Activated CD8-positive, alpha-beta T cell treated with anti-CD3 and anti-CD28 coated beads, Interleukin-2, amount 10 ng/mL, durations not matched to agents 7 days and 5 days (primary cell): ENCODE measurements at regions not wholly inside any gene's neighbourhood (a gene's known extent, or its start where the extent isn't known, plus 50 kb on each side); places are given as distances from the start of the nearest gene placed in this dataset.

Experiments
- ATAC-seq: fragments of 150-1000 bp; cut with Tn5 transposase; one replicate; pipeline ENCODE4 v1.10.0; 2021; ENCODE audit warnings: moderate library complexity
- CTCF ChIA-PET: fragments of 350-600 bp; sonication (Branson Sonifier 250); formaldehyde crosslinking; loops from one replicate; lab custom pipeline; 2021; ENCODE audit warnings: antibody characterized with exemption; lab: Charles Lee
- POLR2A ChIA-PET: fragments of 350-600 bp; sonication (Branson Sonifier 250); formaldehyde crosslinking; loops from one replicate; lab custom pipeline; 2021; ENCODE audit warnings: antibody characterized with exemption; lab: Charles Lee
- DNase-seq: peaks from one replicate; pipeline ENCODE4 v3.0.0-alpha.2; 2020
- H3K27ac Mint-ChIP-seq: one replicate; pipeline ENCODE4 v1.8.0; 2021; ENCODE audit warnings: mild to moderate bottlenecking, mixed read lengths
- H3K27me3 Mint-ChIP-seq: one replicate; pipeline ENCODE4 v1.8.0; 2021; ENCODE audit warnings: low read depth, mixed read lengths
- H3K36me3 Mint-ChIP-seq: one replicate; pipeline ENCODE4 v1.8.0; 2021; ENCODE audit warnings: low read depth, mixed read lengths
- H3K4me1 Mint-ChIP-seq: one replicate; pipeline ENCODE4 v1.8.0; 2021; ENCODE audit warnings: low read depth, mixed read lengths
- H3K4me3 Mint-ChIP-seq: one replicate; pipeline ENCODE4 v1.8.0; 2021; ENCODE audit warnings: mild to moderate bottlenecking, mixed read lengths
- H3K9me3 Mint-ChIP-seq: one replicate; pipeline ENCODE4 v1.8.0; 2022; ENCODE audit warnings: mixed read lengths; ENCODE audit not compliant: insufficient read depth

DNA sequence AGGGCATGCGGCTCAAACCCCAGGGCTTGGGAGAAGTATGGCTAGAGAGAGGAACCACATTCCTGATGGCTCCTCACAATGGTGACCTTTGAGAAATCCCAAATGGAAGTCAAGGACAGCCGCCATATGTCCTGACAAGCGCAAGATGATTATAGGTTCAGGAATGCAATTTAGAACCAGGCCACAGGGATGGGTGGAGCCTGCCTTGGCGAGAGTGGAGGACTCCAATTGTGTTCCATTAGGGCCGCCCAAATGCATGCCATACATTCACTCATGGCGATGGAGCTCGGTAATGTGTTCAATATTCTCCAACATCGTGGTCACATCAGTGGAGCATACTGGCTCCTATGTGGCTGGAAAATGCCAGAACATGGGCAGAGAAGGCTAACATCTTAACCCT is 662.9 kb upstream of the ID2 start:
- peak; percentile 4 for DNase-seq
- no peak for ATAC-seq
- CTCF ChIA-PET: no interaction called here

GRCh38 chr2:8019934-8020333 is 661.9 kb upstream of the ID2 start:
- H3K4me1 Mint-ChIP-seq: peaks cover 18% of the 10 kb centered on the region
- H3K9me3 Mint-ChIP-seq: no peaks in the 10 kb centered on the region
- no peaks in the 10 kb centered on the region for H3K27me3 Mint-ChIP-seq
- H3K36me3 Mint-ChIP-seq: peaks cover 3% of the 10 kb centered on the region
- POLR2A ChIA-PET: no interaction called here
- CTCF ChIA-PET: no interaction called here
- ATAC-seq (no peak), DNase-seq (peak; percentile 12)
- no peak overlapping the region for H3K4me3 Mint-ChIP-seq
- H3K27ac Mint-ChIP-seq: no peak overlapping the region

More for the DNA sequence above, 662.9 kb upstream of the ID2 start:
- Mint-ChIP-seq H3K4me3 (no peak overlapping the region), H3K27ac (no peak overlapping the region), H3K36me3 (peaks cover 3% of the 10 kb centered on the region), H3K9me3 (no peaks in the 10 kb centered on the region), H3K4me1 (peaks cover 15% of the 10 kb centered on the region), H3K27me3 (no peaks in the 10 kb centered on the region)
- POLR2A ChIA-PET: no interaction called here

GRCh38 chr2:8021921-8022320 is 659.9 kb upstream of the ID2 start:
- DNase-seq (no peak), ATAC-seq (no peak)
- peaks cover 3% of the 10 kb centered on the region for H3K27me3 Mint-ChIP-seq
- H3K4me1 Mint-ChIP-seq: peaks cover 18% of the 10 kb centered on the region
- H3K27ac Mint-ChIP-seq: no peak overlapping the region
- POLR2A ChIA-PET: no interaction called here
- H3K9me3 Mint-ChIP-seq: no peaks in the 10 kb centered on the region
- peaks cover 3% of the 10 kb centered on the region for H3K36me3 Mint-ChIP-seq
- H3K4me3 Mint-ChIP-seq: no peak overlapping the region
- CTCF ChIA-PET: interaction anchor here (1.2 to 1.4 kb wide), 2 partner anchors 11 to 50 kb away, joined by 3 read pairs; no protein-coding TSS in a partner anchor

- peaks cover 3% of the 10 kb centered on the region for H3K27me3 Mint-ChIP-seq
- no peaks in the 10 kb centered on the region for H3K9me3 Mint-ChIP-seq
- H3K4me1 Mint-ChIP-seq: peaks cover 18% of the 10 kb centered on the region
- ChIA-PET POLR2A (interaction anchor here (0.6 kb wide), 1 partner anchor 24 kb away, joined by 3 read pairs; no protein-coding TSS in a partner anchor), CTCF (interaction anchor here (1.2 to 1.4 kb wide), 3 partner anchors 12 to 51 kb away, joined by 3 to 5 read pairs (median 3); no protein-coding TSS in a partner anchor)
- no peak for DNase-seq
- H3K36me3 Mint-ChIP-seq: peaks cover 3% of the 10 kb centered on the region
- no peak overlapping the region for H3K4me3 Mint-ChIP-seq
- ATAC-seq: no peak
- no peak overlapping the region for H3K27ac Mint-ChIP-seq
Observed at GRCh38 chr2:8022908-8023640, 658.8 kb upstream of the ID2 start.

DNA sequence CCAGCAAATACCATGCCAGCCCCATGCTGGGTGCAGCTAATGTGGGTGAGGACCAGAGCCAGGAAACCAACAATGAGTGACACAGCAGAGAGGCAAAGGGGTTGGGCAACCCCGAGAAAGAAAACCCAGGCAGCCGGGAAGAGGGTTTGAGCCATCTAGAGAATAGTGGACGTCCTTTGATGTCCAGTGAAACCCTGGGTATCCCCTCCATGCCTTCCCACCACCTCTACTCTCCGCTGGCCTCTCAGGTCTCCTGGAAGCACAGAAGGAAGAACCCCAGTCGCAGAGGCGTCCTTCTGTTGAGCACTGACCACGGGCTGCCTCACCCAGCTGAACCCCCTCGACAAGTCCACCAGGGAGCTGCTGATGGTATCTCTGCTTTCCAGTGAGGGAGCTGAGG is 657.4 kb upstream of the ID2 start:
- Mint-ChIP-seq H3K36me3 (peaks cover 3% of the 10 kb centered on the region), H3K4me3 (no peak overlapping the region), H3K9me3 (no peaks in the 10 kb centered on the region), H3K4me1 (peaks cover 18% of the 10 kb centered on the region), H3K27ac (no peak overlapping the region), H3K27me3 (peaks cover 3% of the 10 kb centered on the region)
- ChIA-PET CTCF (no interaction called here), POLR2A (no interaction called here)
- ATAC-seq: no peak
- DNase-seq: no peak

- peaks cover 3% of the 10 kb centered on the region for H3K36me3 Mint-ChIP-seq
- CTCF ChIA-PET: no interaction called here
Observed at GRCh38 chr2:8026381-8026780, 655.5 kb upstream of the ID2 start.

GRCh38 chr2:8027387-8027786 is 654.5 kb upstream of the ID2 start:
- Mint-ChIP-seq H3K9me3 (no peaks in the 10 kb centered on the region), H3K27me3 (peaks cover 3% of the 10 kb centered on the region), H3K4me1 (peaks cover 14% of the 10 kb centered on the region), H3K36me3 (peaks cover 3% of the 10 kb centered on the region), H3K27ac (no peak overlapping the region), H3K4me3 (no peak overlapping the region)
- ChIA-PET POLR2A (no interaction called here), CTCF (no interaction called here)
- no peak for ATAC-seq
- no peak for DNase-seq

More at GRCh38 chr2:8026381-8026780, 655.5 kb upstream of the ID2 start:
- H3K27me3 Mint-ChIP-seq: peaks cover 3% of the 10 kb centered on the region
- POLR2A ChIA-PET: no interaction called here
- no peak overlapping the region for H3K27ac Mint-ChIP-seq
- no peaks in the 10 kb centered on the region for H3K9me3 Mint-ChIP-seq
- ATAC-seq (no peak), DNase-seq (no peak)
- H3K4me3 Mint-ChIP-seq: no peak overlapping the region
- H3K4me1 Mint-ChIP-seq: peaks cover 18% of the 10 kb centered on the region

DNA sequence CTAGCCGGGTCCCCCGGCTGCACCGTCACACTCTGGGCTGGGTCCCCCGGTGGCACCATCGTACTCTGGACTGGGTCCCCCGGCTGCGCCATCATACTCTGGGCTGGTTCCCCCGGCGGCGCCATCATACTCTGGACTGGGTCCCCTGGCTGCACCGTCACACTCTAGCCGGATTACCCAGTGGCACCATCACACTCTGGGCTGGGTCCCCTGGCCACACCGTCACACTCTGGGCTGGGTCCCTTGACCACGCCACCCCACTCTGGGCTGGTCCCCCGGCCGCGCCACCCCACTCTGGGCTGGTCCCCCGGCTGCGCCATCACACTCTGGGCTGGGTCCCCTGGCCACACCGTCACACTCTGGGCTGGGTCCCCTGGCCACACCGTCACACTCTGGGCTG is 653.8 kb upstream of the ID2 start:
- no peak overlapping the region for H3K27ac Mint-ChIP-seq
- DNase-seq (no peak), ATAC-seq (no peak)
- peaks cover 1% of the 10 kb centered on the region for H3K36me3 Mint-ChIP-seq
- peaks cover 12% of the 10 kb centered on the region for H3K4me1 Mint-ChIP-seq
- no peak overlapping the region for H3K4me3 Mint-ChIP-seq
- POLR2A ChIA-PET: no interaction called here
- H3K9me3 Mint-ChIP-seq: no peaks in the 10 kb centered on the region
- CTCF ChIA-PET: no interaction called here
- H3K27me3 Mint-ChIP-seq: peaks cover 3% of the 10 kb centered on the region

GRCh38 chr2:8028436-8028835 is 653.4 kb upstream of the ID2 start:
- POLR2A ChIA-PET: no interaction called here
- Mint-ChIP-seq H3K36me3 (no peaks in the 10 kb centered on the region), H3K27me3 (peaks cover 3% of the 10 kb centered on the region), H3K9me3 (no peaks in the 10 kb centered on the region), H3K4me3 (no peak overlapping the region), H3K27ac (no peak overlapping the region), H3K4me1 (peaks cover 8% of the 10 kb centered on the region)
- DNase-seq (no peak), ATAC-seq (no peak)
- CTCF ChIA-PET: no interaction called here

DNA sequence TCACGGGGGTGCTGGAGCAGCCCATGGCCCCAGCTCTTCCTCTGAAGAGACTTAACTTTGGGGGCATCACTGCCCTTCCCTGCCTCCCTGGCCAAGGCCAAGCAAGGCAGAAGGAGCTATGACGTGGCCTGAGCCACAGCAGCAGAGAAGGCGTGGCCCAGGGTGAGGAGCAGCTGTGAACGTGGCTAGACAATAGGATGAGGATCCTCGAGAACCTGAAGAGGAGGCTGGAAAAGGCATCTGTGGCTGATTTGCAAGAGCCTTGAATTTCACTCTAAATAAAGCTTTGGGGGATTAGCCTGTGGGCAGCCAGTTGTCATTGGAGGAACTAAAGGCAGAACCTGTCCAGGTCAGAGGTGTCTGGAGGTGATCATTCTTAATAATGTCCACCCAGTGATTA is 652.9 kb upstream of the ID2 start:
- no peaks in the 10 kb centered on the region for H3K36me3 Mint-ChIP-seq
- H3K4me1 Mint-ChIP-seq: peaks cover 5% of the 10 kb centered on the region
- ChIA-PET CTCF (no interaction called here), POLR2A (no interaction called here)
- peaks cover 6% of the 10 kb centered on the region for H3K27me3 Mint-ChIP-seq
- H3K9me3 Mint-ChIP-seq: no peaks in the 10 kb centered on the region
- ATAC-seq: no peak
- no peak overlapping the region for H3K4me3 Mint-ChIP-seq
- no peak for DNase-seq
- no peak overlapping the region for H3K27ac Mint-ChIP-seq

GRCh38 chr2:8030573-8031303 is 651.1 kb upstream of the ID2 start:
- no peak overlapping the region for H3K4me3 Mint-ChIP-seq
- peaks cover 12% of the 10 kb centered on the region for H3K27me3 Mint-ChIP-seq
- H3K27ac Mint-ChIP-seq: no peak overlapping the region
- ATAC-seq: no peak
- H3K4me1 Mint-ChIP-seq: peaks cover 3% of the 10 kb centered on the region
- no peak for DNase-seq
- no peaks in the 10 kb centered on the region for H3K36me3 Mint-ChIP-seq
- ChIA-PET POLR2A (no interaction called here), CTCF (no interaction called here)
- no peaks in the 10 kb centered on the region for H3K9me3 Mint-ChIP-seq

DNA sequence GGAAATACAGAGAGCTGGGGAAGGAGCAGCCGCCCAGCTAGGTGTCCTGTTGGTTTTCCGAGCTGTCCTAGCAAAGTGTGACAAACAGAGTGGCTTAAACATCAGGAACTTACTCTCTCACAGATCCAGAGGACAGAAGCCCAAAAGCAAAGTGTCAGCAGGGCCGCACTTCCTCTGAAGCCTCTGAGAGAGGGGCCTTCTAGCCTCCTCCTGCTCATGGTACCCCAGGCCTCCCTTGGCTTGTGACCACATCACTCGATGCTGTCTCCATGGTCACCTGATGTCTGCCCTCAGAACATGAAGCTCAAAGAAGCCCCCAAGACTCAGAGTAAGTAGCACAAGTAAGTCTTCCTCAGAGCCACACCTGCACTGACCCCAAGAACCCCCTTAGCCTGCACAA is 650.5 kb upstream of the ID2 start:
- Mint-ChIP-seq H3K27me3 (peaks cover 8% of the 10 kb centered on the region), H3K36me3 (no peaks in the 10 kb centered on the region), H3K4me1 (peaks cover 3% of the 10 kb centered on the region), H3K4me3 (no peak overlapping the region), H3K9me3 (no peaks in the 10 kb centered on the region), H3K27ac (no peak overlapping the region)
- ChIA-PET POLR2A (no interaction called here), CTCF (no interaction called here)
- no peak for DNase-seq
- no peak for ATAC-seq
